ENCODE measurements at regions not wholly inside any gene's neighbourhood (a gene's known extent, or its start where the extent isn't known, plus 50 kb on each side); places are given as distances from the start of the nearest gene placed in this dataset.

- CTCF ChIA-PET = interaction anchor here (0.9 to 1.0 kb wide), 2 partner anchors 9 to 23 kb away, joined by 3 to 4 read pairs; no protein-coding TSS in a partner anchor
- TF ChIP-seq, protein P1, sequence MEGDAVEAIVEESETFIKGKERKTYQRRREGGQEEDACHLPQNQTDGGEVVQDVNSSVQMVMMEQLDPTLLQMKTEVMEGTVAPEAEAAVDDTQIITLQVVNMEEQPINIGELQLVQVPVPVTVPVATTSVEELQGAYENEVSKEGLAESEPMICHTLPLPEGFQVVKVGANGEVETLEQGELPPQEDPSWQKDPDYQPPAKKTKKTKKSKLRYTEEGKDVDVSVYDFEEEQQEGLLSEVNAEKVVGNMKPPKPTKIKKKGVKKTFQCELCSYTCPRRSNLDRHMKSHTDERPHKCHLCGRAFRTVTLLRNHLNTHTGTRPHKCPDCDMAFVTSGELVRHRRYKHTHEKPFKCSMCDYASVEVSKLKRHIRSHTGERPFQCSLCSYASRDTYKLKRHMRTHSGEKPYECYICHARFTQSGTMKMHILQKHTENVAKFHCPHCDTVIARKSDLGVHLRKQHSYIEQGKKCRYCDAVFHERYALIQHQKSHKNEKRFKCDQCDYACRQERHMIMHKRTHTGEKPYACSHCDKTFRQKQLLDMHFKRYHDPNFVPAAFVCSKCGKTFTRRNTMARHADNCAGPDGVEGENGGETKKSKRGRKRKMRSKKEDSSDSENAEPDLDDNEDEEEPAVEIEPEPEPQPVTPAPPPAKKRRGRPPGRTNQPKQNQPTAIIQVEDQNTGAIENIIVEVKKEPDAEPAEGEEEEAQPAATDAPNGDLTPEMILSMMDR (IDR thresholded peaks at IDR 0.05; ENCODE audit: control extremely low read depth, extremely low read depth, low read depth, missing control alignments) = no peak
- DNase-seq (ENCODE audit: extremely low spot score) = no peak
- POLR2A ChIA-PET = no interaction called here
These were observed 77.3 kb upstream of the NEK7 start for GRCh38 chr1:198079432-198079951.

DNA sequence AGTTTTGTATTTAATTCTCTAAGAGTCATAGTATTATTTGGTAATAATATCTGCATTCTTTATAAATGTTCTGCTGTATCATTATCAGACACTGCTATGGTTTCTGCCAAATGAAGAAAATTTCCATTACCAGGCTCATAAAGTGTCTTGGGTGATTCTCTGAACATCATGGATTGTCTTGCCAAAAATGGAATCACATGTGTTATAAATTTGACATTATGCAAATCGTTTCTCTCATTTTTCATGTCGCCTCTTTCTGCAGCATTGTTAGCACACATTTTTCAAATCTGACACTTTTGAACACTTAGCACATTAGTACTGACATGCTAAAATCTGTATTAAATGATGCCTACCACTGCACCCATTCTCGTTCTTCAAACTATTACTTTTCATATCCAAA lies 74.2 kb upstream of the NEK7 start:
- CTCF ChIA-PET = no interaction called here
- POLR2A ChIA-PET = no interaction called here
- no peak for DNase-seq (ENCODE audit: extremely low spot score)
- TF ChIP-seq, protein P1 (IDR thresholded peaks at IDR 0.05; ENCODE audit: control extremely low read depth, extremely low read depth, low read depth, missing control alignments) = no peak

DNA sequence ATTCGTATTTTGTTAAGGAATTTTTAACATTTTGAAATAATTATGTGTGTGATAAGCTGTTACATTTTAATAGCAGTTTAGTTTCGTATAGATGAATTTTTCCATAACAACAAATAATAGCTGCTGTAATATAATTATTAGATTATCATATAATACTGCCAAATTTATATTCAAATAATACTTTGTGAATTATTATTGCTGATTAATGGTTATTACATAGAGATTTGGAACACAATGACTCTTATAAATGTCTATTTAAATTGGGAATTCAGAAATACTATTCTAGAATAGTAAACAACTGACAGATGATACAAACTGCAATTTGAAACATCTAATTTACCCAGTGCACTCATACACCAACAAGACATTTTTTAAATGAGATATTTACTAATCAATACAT lies 73.2 kb upstream of the NEK7 start:
- ChIA-PET POLR2A (no interaction called here), CTCF (interaction anchor here (0.8 kb wide), 1 partner anchor 11 kb away, joined by 3 read pairs; no protein-coding TSS in a partner anchor)
- TF ChIP-seq, protein P1 (IDR thresholded peaks at IDR 0.05; ENCODE audit: control extremely low read depth, extremely low read depth, low read depth, missing control alignments) = no peak
- no peak for DNase-seq (ENCODE audit: extremely low spot score)

GRCh38 chr1:198084241-198084908 lies 72.4 kb upstream of the NEK7 start:
- CTCF ChIA-PET = interaction anchor here (0.8 to 2.5 kb wide), 2 partner anchors 12 to 383 kb away, joined by 3 to 8 read pairs; no protein-coding TSS in a partner anchor
- TF ChIP-seq, protein P1 (IDR thresholded peaks at IDR 0.05; ENCODE audit: control extremely low read depth, extremely low read depth, low read depth, missing control alignments) = no peak
- DNase-seq (ENCODE audit: extremely low spot score) = no peak
- POLR2A ChIA-PET = no interaction called here

DNA sequence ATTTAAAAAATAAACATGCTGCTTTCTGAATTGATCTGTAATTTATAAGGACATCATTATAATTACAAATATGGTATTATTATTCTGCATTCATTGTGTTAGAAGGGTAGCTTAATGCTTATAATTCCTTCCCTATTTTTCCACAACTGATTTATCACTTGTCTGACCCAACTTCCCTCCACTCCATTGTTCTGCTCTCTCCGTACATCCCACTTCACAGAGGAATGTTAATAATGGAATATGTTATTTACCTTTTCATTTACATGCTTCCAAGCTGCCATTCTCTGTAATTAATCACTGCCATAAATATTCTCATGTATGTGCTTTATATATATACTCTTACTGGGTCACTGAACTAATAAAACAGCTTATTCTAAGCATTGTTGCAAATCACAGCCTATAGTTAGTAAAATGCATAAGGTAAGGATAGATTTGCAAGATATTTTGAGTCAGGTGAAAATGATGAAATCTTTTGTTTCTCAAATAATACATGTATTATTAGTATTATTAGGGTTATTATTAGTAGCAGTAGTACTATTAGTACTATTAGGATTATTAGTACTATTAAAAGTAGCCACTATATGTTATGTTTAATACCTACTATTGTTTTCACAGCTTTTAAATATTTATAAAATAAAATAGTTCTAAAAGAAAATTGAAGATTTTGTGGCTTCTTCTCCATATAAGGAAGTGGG lies 70.6 kb upstream of the NEK7 start:
- ChIA-PET CTCF (interaction anchor here (1.0 to 2.5 kb wide), 7 partner anchors 9 to 381 kb away, joined by 3 to 8 read pairs (median 4); no protein-coding TSS in a partner anchor), POLR2A (no interaction called here)
- TF ChIP-seq, protein P1 (IDR thresholded peaks at IDR 0.05; ENCODE audit: control extremely low read depth, extremely low read depth, low read depth, missing control alignments) = no peak
- no peak for DNase-seq (ENCODE audit: extremely low spot score)

DNA sequence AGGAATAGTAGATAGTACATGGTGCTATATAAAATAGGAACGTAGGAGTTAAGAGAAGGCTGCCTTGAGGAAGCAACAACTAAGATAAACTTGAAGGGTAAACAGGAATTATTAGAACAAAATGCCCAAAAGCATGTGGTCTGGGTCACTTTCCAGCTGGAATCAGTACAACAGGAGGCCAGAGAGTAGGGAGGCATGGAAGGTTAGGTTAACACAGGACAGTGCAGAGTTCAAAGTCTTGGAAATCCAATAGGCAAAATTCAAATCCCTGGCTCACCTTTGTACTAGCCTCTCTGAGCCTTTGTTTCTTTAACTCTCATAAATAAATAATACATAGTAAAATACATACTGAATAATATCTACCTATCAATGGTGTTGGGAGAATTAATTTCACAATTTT lies 69.0 kb upstream of the NEK7 start:
- no peak for DNase-seq (ENCODE audit: extremely low spot score)
- TF ChIP-seq, protein P1 (IDR thresholded peaks at IDR 0.05; ENCODE audit: control extremely low read depth, extremely low read depth, low read depth, missing control alignments) = no peak
- ChIA-PET CTCF (interaction anchor here (0.8 to 1.8 kb wide), 9 partner anchors 8 to 271 kb away, joined by 3 to 6 read pairs (median 4); no protein-coding TSS in a partner anchor), POLR2A (no interaction called here)
